ENCODE measurements at regions not wholly inside any gene's neighbourhood (a gene's known extent, or its start where the extent isn't known, plus 50 kb on each side); places are given as distances from the start of the nearest gene placed in this dataset.

- TF ChIP-seq POLR2A (IDR thresholded peaks at IDR 0.05) (no peak), CTCF (IDR thresholded peaks at IDR 0.05) (no peak)
Observed at GRCh38 chr5:87119588-87119987, 148.1 kb upstream of the RASA1 start.

Measured in lower leg skin (tissue), 3 donors.